Coronary artery (tissue), 2 donors: ENCODE measurements at regions not wholly inside any gene's neighbourhood (a gene's known extent, or its start where the extent isn't known, plus 50 kb on each side); places are given as distances from the start of the nearest gene placed in this dataset.
"Not testable (repeated sequence)": the region's sequence is repeated elsewhere in the genome, so short reads cannot be mapped to it uniquely, and the experiment has no call there.

Source experiments
- DNase-seq: peaks from one replicate; pipeline ENCODE4 v3.0.0-alpha.2; 2017; ENCODE audit warnings: low spot score
- H3K27ac ChIP-seq, 2 donors: fragments of 200-600 bp; sonication (generic); one replicate each; pipeline ENCODE4 v1.5.1; 2016 to 2019
- H3K4me3 ChIP-seq: fragments of 200-600 bp; sonication (generic); 2 replicates; pipeline ENCODE4 v1.5.1; 2016; ENCODE audit warnings: mild to moderate bottlenecking, moderate library complexity
- TF ChIP-seq, protein P1 (sequence below): fragments of 200-600 bp; sonication (generic); IDR thresholded peaks from one replicate; pipeline ENCODE4 v1.5.1; 2019; ENCODE audit warnings: antibody characterized with exemption

DNA sequence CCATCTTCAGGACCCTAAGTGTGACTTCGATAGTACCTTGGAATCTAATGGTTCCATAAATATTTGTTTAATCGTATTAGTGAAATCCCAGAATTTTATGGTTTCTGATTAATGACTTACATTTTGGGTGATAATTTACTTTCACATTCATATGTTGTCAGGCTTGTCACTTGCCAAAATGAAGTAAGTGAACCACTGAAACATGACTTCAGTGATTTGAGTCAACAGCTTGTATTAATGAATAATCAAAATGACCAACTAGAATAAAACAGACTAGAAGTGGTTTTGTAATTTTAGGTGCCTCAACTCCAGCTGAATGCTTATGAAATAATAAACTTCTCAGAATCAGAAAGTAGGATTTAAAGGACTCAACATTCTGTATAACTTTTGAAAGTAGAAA lies 517.1 kb downstream of the PRKD1 start:
- TF ChIP-seq, protein P1, sequence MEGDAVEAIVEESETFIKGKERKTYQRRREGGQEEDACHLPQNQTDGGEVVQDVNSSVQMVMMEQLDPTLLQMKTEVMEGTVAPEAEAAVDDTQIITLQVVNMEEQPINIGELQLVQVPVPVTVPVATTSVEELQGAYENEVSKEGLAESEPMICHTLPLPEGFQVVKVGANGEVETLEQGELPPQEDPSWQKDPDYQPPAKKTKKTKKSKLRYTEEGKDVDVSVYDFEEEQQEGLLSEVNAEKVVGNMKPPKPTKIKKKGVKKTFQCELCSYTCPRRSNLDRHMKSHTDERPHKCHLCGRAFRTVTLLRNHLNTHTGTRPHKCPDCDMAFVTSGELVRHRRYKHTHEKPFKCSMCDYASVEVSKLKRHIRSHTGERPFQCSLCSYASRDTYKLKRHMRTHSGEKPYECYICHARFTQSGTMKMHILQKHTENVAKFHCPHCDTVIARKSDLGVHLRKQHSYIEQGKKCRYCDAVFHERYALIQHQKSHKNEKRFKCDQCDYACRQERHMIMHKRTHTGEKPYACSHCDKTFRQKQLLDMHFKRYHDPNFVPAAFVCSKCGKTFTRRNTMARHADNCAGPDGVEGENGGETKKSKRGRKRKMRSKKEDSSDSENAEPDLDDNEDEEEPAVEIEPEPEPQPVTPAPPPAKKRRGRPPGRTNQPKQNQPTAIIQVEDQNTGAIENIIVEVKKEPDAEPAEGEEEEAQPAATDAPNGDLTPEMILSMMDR = no peak
- no peak overlapping the region for H3K27ac ChIP-seq
- H3K4me3 ChIP-seq = no peak overlapping the region
- no peak for DNase-seq

DNA sequence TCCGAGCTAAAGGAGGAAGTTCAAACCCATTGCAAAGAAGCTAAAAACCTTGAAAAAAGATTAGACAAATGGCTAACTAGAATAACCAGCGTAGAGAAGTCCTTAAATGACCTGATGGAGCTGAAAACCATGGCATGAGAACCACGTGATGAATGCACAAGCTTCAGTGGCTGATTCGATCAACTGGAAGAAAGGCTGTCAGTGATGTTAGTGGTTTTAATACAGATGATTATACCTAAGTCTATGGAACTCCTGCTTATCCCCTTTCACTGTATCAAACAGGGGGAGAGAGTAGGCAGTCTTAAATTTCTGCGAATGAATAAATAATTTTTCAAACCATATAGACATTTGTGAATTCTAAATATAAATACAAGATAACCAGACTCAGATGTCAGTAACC lies 512.7 kb downstream of the PRKD1 start:
- H3K27ac ChIP-seq, DNase-seq, H3K4me3 ChIP-seq: not testable (repeated sequence)

DNA sequence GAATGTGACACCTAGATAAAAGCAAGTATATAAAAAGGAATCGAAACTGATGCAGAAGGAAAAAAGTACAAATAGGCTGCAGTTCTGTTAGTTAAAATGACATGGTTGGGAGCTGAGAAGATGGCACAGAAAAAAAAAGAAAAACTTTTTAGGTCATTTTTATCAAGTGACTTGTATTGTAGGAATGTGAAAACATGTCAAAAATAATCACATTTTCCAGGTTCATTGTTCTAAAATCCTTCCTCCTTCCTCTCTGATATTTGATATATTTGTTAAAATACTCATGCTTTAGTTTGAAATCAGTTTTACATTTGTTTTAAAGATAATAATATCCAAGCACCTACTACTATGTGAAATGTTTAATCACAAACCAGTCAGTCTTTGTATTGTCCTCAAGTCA lies 507.9 kb downstream of the PRKD1 start:
- Histone ChIP-seq H3K4me3 (no peak overlapping the region), H3K27ac (no peak overlapping the region)
- TF ChIP-seq, protein P1 = no peak
- no peak for DNase-seq

DNA sequence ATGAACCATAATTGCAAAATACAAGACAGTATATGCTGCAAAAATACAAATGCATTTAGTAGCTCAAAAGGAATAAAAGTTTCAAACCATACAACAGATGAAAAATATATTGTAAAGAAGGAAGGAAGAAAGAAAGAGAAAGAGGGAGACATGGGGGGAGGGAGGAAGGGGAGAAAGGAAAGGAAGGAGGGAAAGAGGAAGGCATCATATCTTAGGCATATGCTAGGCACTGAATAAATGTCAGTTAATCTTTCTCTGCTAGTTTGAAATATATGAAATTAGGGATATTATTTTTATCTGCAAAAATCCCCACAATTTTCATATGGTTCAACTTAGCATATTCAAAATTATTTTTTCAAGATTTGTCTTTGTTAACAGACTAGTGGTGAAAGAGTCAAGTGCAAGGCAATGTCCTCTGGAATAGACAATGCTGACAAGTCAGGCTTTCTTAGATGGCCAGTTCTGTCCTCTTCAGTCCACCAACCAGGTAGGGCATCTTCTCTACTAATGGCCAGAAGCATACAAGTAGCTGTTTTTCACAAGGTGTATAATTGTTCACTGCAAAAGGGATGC lies 506.4 kb downstream of the PRKD1 start:
- no peak overlapping the region for H3K27ac ChIP-seq
- TF ChIP-seq, protein P1 = no peak
- DNase-seq = no peak
- H3K4me3 ChIP-seq = no peak overlapping the region

DNA sequence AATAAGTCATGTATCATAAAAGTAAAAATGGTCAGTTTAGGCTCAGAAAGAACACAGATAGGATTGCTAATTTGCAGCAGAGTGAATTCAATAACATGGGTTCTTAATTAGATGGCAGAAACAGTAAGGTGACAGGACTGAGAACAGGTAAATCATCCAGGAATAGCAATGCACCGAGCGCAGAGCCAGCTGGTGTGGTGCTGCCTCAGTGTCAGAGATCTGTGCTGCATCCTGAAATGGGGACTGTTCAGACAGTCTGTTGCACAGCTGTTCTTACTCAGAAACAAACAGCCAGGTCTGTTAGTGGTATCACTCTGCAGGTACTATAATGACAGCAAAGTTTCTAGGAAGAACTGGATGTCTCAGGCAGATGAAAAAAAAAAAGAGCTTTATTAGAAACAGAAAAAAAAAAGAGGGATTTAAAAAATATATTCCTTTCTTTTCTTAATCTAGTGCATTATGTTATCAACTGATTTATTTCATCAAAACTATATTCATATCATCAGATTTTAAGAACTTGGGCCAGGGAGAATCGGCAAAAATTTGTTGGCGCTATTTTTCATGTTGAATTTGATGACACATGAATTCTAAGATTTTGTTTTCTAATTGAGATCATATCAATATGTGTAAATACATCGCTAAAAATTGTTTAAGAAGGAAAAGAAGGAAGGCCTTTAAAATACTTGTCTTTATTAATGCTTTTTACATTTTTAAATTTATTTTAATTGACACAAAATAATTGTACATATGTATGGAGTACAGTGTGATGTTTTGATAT lies 501.8 kb downstream of the PRKD1 start:
- no peak overlapping the region for H3K4me3 ChIP-seq
- TF ChIP-seq, protein P1 = no peak
- no peak for DNase-seq
- H3K27ac ChIP-seq = no peak overlapping the region

DNA sequence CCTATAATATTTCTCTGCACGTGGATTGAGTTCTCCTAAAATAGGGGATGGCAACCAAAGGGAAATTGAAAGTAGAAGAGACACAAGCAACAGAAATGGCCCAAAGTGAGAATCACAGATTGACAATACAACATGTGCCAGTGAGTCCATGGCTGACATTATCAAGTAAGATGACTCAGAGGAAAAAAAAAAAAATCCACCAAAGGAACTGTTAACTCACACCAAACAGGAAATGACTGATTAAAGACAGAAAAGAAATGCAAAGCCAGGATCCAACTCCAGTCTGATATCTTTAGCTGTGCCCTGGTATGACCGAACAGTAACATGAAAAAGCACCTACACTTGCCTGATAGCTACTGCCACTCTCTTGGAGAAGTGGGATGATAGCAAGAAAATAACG lies 485.0 kb downstream of the PRKD1 start:
- TF ChIP-seq, protein P1 = no peak
- no peak for DNase-seq
- H3K4me3 ChIP-seq = no peak overlapping the region
- H3K27ac ChIP-seq = no peak overlapping the region

DNA sequence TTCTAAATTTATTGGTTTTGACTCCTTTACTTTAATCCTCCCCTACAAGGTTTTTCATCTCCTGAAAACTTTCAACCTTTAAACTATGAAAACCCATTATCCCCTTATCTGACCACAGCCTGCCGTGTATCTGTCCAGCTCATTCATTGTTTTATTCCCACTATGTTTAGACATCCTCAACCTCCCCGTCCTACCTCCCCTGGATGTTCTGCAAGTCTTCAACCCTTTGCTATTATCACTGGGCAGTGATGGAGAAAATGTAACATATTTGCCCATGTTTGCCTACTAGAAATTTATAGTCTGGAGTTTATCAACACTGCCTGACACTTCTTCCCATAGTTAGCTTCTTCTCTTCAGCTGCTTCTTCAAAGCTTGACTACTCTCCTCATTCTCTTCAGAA lies 483.4 kb downstream of the PRKD1 start:
- no peak overlapping the region for H3K27ac ChIP-seq
- TF ChIP-seq, protein P1 = no peak
- no peak overlapping the region for H3K4me3 ChIP-seq
- no peak for DNase-seq
